Kidney epithelial cell (primary cell): ENCODE measurements at regions not wholly inside any gene's neighbourhood (a gene's known extent, or its start where the extent isn't known, plus 50 kb on each side); places are given as distances from the start of the nearest gene placed in this dataset.

Experiments used
- DNase-seq: peaks from one replicate; pipeline ENCODE4 v3.0.0-alpha.2; 2010; ENCODE audit warnings: low read depth
- H3K27me3 ChIP-seq: 2 replicates; pipeline ENCODE4 v1.6.0; 2011; ENCODE audit warnings: low read length; ENCODE audit not compliant: control insufficient read depth, insufficient read depth
- H3K36me3 ChIP-seq: 2 replicates; pipeline ENCODE4 v1.5.1; 2011; ENCODE audit warnings: low read length; ENCODE audit not compliant: control insufficient read depth, insufficient read depth
- H3K4me3 ChIP-seq: 2 replicates; pipeline ENCODE4 v1.5.1; 2011; ENCODE audit warnings: low read depth, mild to moderate bottlenecking, control low read depth, low read length
- TF ChIP-seq, protein P1 (sequence below): IDR thresholded peaks from 2 replicates; pipeline ENCODE4 v1.5.1; 2011; ENCODE audit warnings: mild to moderate bottlenecking, moderate library complexity, low read length, control low read depth, inconsistent platforms; ENCODE audit not compliant: insufficient read depth, poor library complexity, severe bottlenecking

DNA sequence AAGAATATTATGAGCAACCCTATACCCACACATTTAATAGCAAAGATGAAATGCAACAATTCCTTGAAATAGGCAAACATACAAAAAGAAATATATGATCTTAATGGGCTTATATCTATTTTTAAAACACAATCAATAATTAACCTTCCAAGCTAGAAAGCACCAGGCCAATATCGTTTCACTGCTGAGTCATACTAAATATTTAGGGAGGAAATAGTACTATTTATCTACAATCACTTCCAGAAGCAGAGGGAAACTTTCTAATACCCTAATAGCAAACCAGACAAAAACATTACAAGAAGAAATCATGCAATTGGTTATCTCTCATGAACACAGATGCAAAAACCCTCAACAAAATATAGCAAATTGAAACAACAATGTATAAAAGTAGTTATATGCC lies 207.8 kb downstream of the MTHFS start:
- TF ChIP-seq, protein P1, sequence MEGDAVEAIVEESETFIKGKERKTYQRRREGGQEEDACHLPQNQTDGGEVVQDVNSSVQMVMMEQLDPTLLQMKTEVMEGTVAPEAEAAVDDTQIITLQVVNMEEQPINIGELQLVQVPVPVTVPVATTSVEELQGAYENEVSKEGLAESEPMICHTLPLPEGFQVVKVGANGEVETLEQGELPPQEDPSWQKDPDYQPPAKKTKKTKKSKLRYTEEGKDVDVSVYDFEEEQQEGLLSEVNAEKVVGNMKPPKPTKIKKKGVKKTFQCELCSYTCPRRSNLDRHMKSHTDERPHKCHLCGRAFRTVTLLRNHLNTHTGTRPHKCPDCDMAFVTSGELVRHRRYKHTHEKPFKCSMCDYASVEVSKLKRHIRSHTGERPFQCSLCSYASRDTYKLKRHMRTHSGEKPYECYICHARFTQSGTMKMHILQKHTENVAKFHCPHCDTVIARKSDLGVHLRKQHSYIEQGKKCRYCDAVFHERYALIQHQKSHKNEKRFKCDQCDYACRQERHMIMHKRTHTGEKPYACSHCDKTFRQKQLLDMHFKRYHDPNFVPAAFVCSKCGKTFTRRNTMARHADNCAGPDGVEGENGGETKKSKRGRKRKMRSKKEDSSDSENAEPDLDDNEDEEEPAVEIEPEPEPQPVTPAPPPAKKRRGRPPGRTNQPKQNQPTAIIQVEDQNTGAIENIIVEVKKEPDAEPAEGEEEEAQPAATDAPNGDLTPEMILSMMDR = no peak
- Histone ChIP-seq H3K36me3 (no peaks in the 10 kb centered on the region), H3K4me3 (no peak overlapping the region), H3K27me3 (no peaks in the 10 kb centered on the region)
- no peak for DNase-seq

DNA sequence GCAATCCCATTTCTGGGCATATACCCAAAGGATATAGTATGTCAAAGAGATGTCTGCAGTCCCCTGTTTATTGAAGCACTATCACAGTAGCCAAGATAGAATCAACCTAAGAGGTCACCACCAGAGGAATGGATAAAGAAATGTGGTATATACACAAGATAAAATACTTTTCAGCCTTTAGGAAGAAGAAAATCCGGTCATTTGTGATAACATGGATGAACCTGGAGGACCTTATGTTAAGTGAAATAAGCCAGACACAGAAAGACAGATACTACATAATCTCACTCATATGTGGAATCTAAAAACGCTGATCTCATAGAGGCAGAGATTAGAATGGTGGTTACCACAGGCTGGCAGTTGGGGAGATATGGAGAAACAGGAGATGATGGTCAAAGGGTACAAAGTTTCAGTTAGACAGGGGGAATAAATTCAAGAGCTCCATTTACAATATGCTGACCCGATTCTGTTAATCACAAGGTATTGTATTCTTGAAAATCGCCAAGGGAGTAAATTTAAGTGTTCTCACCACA lies 195.8 kb downstream of the MTHFS start:
- Histone ChIP-seq H3K36me3 (no peaks in the 10 kb centered on the region), H3K27me3 (no peaks in the 10 kb centered on the region), H3K4me3 (no peak overlapping the region)
- TF ChIP-seq, protein P1 = no peak
- no peak for DNase-seq

DNA sequence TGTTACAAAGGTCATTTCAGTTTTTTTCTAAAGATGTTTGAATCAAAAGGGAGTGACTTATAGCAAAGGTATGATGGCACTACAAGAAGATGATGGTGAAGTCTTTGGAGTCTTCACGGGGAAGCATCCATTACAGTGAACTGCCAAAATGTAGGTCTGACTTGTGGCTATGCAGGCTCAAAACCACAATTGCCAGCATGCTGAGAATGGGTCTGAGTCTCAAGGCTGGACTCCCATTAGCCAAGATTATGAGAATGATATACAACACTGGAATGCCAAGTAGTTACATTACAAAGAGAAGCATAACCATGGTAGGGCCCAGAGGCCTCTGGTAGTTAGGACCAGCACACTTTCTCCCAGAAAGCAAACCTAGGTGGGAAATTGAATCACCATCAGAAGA lies 194.2 kb downstream of the MTHFS start:
- TF ChIP-seq, protein P1 = no peak
- Histone ChIP-seq H3K36me3 (no peaks in the 10 kb centered on the region), H3K4me3 (no peak overlapping the region), H3K27me3 (no peaks in the 10 kb centered on the region)
- DNase-seq = no peak

DNA sequence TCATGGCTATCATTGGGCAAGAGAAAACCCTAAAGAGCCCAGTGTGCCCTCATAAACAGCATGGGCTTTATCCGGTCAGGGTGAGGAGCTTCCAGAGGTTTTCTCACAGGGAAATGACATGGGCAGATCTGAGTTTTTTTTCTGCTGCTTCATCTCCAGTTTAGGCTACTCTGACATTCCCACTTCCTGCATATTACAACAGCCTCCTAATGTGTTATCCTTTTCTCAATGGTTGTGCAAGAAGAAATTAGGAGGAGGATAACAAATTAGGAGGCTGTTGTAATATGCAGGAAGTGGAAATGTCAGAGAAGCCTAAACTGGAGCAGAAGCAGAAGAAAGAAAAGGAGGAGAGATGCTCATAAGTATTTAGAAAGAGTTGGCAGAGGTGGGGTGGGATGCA lies 175.6 kb downstream of the MTHFS start:
- H3K36me3 ChIP-seq = no peaks in the 10 kb centered on the region
- no peaks in the 10 kb centered on the region for H3K27me3 ChIP-seq
- TF ChIP-seq, protein P1 = no peak
- no peak overlapping the region for H3K4me3 ChIP-seq
- DNase-seq = no peak

DNA sequence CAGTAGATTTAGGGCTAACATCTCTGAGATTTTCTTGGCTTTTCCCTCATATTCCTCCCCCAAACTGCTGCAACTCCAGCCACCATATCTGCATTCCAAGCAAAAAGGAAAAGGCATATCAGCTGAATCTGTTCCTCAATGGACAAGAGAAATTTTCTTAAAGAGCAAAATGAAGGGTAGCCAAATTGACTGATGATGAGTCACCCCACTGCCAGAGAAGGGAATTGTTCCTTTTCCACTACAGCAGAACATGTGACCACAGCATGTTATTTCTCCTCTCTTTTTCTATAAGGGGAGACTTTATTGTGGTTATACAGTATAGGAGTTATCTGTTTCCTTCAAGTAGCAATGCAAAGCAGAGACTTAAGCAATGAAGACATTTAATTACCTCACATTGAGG lies 172.5 kb downstream of the MTHFS start:
- Histone ChIP-seq H3K36me3 (no peaks in the 10 kb centered on the region), H3K4me3 (no peak overlapping the region), H3K27me3 (no peaks in the 10 kb centered on the region)
- TF ChIP-seq, protein P1 = no peak
- DNase-seq = no peak

DNA sequence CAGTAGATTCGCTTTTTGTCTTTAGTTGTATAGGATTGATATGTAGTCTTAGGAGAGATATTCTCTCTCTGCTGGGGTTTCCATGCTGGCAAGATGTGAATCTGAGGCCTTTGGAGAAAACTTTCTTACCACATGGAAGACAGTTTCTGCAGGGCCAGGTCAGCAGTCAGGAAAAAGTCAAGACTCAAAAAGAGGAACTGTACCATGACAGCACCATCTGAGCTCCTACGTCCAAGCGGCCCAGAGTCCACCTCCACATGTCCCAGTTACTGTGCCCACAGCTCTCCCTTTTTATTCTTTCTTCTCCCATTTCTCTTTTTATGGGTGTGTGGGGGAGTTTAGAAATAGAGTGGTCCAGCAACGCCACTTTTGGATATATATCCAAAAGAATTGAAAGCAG lies 172.0 kb downstream of the MTHFS start:
- no peak for DNase-seq
- TF ChIP-seq, protein P1 = no peak
- Histone ChIP-seq H3K4me3 (no peak overlapping the region), H3K27me3 (no peaks in the 10 kb centered on the region), H3K36me3 (no peaks in the 10 kb centered on the region)
